A549 (cell line): ENCODE measurements at regions not wholly inside any gene's neighbourhood (a gene's known extent, or its start where the extent isn't known, plus 50 kb on each side); places are given as distances from the start of the nearest gene placed in this dataset.

ENCODE experiments used
- ATAC-seq, 2 experiments: fragments of 200-7000 bp in 1 of 2; fragments of >200 bp in 1 of 2; cut with Nextera tagmentation in 1 of 2; cut with Tn5 transposase in 1 of 2; 3 replicates each; pipeline versions ENCODE4 v1.8.0 to v1.9.1; 2018 to 2020; ENCODE audit warnings: mild to moderate bottlenecking in 1 of 2, moderate library complexity in 1 of 2
- CTCF ChIA-PET: fragments of 300-600 bp; sonication (Branson Sonifier 250); formaldehyde crosslinking; extraction: SDS; loops from one replicate; lab custom pipeline; 2021; ENCODE audit warnings: antibody characterized with exemption, inconsistent platforms; lab: Yijun Ruan, JAX
- POLR2A ChIA-PET: fragments of 350-600 bp; formaldehyde crosslinking; extraction: SDS; loops from one replicate; lab custom pipeline; 2021; ENCODE audit warnings: antibody characterized with exemption, inconsistent platforms; lab: Yijun Ruan, JAX
- DNase-seq, 2 experiments: peaks; one replicate each; pipeline versions ENCODE4 v3.0.0 to v3.0.0-alpha.2; 2011 to 2016; ENCODE audit warnings: low read depth in 1 of 2, low spot score in 1 of 2
- FAIRE-seq: peaks from 2 replicates; lab custom pipeline; 2011; peaks lifted over from hg19 to GRCh38; lab: Jason Lieb, UNC
- H3K27ac ChIP-seq, 2 experiments: fragments of >200 bp; sonication (Bioruptor Twin); formaldehyde crosslinking; 3 replicates each; pipeline ENCODE4 v1.5.1; 2016 to 2017
- H3K4me1 ChIP-seq: fragments of >200 bp; sonication (Bioruptor Twin); formaldehyde crosslinking; 3 replicates; pipeline ENCODE4 v1.6.1; 2016
- H3K4me2 ChIP-seq: fragments of >200 bp; sonication (Bioruptor Twin); formaldehyde crosslinking; 3 replicates; pipeline ENCODE4 v1.6.1; 2016
- H3K4me3 ChIP-seq: fragments of >200 bp; sonication (Bioruptor Twin); formaldehyde crosslinking; 3 replicates; pipeline ENCODE4 v1.5.1; 2016
- H3K9me3 ChIP-seq: fragments of >200 bp; sonication (Bioruptor Twin); formaldehyde crosslinking; 3 replicates; pipeline ENCODE4 v1.6.1; 2016
- CBX2 ChIP-seq: fragments of 200-600 bp; sonication (generic); IDR thresholded peaks from 2 replicates; pipeline ENCODE4 v1.6.1; 2016; ENCODE audit warnings: low read depth, mild to moderate bottlenecking, borderline replicate concordance
- EP300 ChIP-seq, 2 experiments: fragments of >200 bp; sonication (Bioruptor Twin); formaldehyde crosslinking; IDR thresholded peaks; 2 replicates in 1 of 2; 3 replicates in 1 of 2; pipeline ENCODE4 v1.6.1; 2016 to 2017
- NFE2L2 ChIP-seq: fragments of 150-350 bp; conservative IDR thresholded peaks from 2 replicates; pipeline ENCODE4 v1.6.1; 2014; ENCODE audit warnings: low read length
- NPAS2 ChIP-seq: fragments of 250-450 bp; sonication (Bioruptor Pico); IDR thresholded peaks from 2 replicates; pipeline ENCODE4 v1.8.0; 2022; ENCODE audit warnings: mild to moderate bottlenecking, moderate library complexity, borderline replicate concordance
- NR3C1 ChIP-seq: fragments of >200 bp; sonication (Bioruptor Twin); formaldehyde crosslinking; IDR thresholded peaks from 3 replicates; pipeline ENCODE4 v1.6.1; 2017
- RAD21 ChIP-seq, 2 experiments: fragments of >200 bp in 1 of 2; sonication (Bioruptor Twin) in 1 of 2; formaldehyde crosslinking in 1 of 2; IDR thresholded peaks in 1 of 2; conservative IDR thresholded peaks in 1 of 2; 2 replicates in 1 of 2; 3 replicates in 1 of 2; pipeline ENCODE4 v1.6.1; 2012 to 2018; ENCODE audit warnings: inconsistent platforms in 1 of 2
- RARB ChIP-seq: fragments of 250-450 bp; sonication (Bioruptor Pico); IDR thresholded peaks from 2 replicates; pipeline ENCODE4 v1.8.0; 2021; ENCODE audit warnings: mild to moderate bottlenecking, moderate library complexity
- RCOR1 ChIP-seq: fragments of 150-350 bp; IDR thresholded peaks from 2 replicates; pipeline ENCODE4 v1.6.1; 2014; ENCODE audit warnings: antibody characterized with exemption, low read length, low read depth
- SMC3 ChIP-seq: fragments of >200 bp; sonication (Bioruptor Twin); formaldehyde crosslinking; IDR thresholded peaks from 3 replicates; pipeline ENCODE4 v1.6.1; 2018; ENCODE audit warnings: inconsistent platforms
- ZSCAN20 ChIP-seq: fragments of 250-450 bp; sonication (Bioruptor Pico); IDR thresholded peaks from 2 replicates; pipeline ENCODE4 v1.8.0; 2022; ENCODE audit warnings: mild to moderate bottlenecking, moderate library complexity
- WGBS: methylation state at CpG from one replicate; pipeline ENCODE4 v1.1.6; 2017; ENCODE audit errors: missing lambda C conversion rate; 5-methylcytosine and 5-hydroxymethylcytosine counted together
- TF ChIP-seq, protein P1 (sequence below): fragments of >200 bp; sonication (Bioruptor Twin); formaldehyde crosslinking; IDR thresholded peaks from 3 replicates; pipeline ENCODE4 v1.6.1; 2016
- TF ChIP-seq, protein P2 (sequence below): fragments of 150-350 bp; IDR thresholded peaks from 2 replicates; pipeline ENCODE4 v1.6.1; 2014; ENCODE audit warnings: low read depth, mild to moderate bottlenecking, low read length
- TF ChIP-seq, protein P3 (sequence below): IDR thresholded peaks from 2 replicates; pipeline ENCODE4 v1.6.1; 2012
- TF ChIP-seq, protein P4 (sequence below): IDR thresholded peaks from 2 replicates; pipeline ENCODE4 v1.6.1; 2012
- TF ChIP-seq, protein P5 (sequence below): fragments of >200 bp; sonication (Bioruptor Twin); formaldehyde crosslinking; IDR thresholded peaks from 3 replicates; pipeline ENCODE4 v1.5.1; 2016
- TF ChIP-seq, protein P6 (sequence below): fragments of 250-450 bp; sonication (Bioruptor Pico); IDR thresholded peaks from 2 replicates; pipeline ENCODE4 v1.5.0; 2021; ENCODE audit warnings: mild to moderate bottlenecking, moderate library complexity, borderline replicate concordance

DNA sequence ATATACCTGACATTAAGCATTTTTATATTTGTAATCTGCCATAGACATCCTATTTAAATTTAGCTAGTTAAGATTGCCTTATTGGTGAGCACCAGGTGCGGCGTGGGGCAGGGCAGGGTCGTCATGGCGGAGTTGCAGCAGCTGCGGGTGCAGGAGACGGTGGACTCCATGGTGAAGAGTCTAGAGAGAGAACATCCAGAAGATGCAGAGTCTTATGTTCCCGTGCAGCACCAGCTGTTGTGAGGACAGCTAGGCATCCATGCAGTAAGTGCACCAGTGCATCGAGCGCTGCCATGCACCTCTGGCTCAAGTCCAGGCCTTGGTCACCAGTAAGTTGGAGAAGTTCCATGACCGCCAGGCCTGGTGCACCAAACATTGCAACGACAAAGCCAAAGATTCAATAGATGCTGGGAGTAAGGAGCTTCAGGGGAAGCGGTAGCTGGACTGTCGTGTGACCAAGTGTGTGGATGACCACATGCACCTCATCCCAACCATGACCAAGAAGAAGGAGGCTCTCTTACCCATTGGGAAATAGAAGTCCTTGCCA lies 586.2 kb downstream of the CD109 start:
- WGBS: 80% methylated on average over 12 of the region's 13 CpGs
- CTCF ChIA-PET: no interaction called here
- H3K4me2 ChIP-seq: no peak overlapping the region
- POLR2A ChIA-PET: no interaction called here
- no peak for TF ChIP-seq RAD21 (conservative IDR thresholded peaks at IDR 0.05 in 1 of 2, IDR thresholded peaks at IDR 0.05 in 1 of 2)
- TF ChIP-seq NR3C1: no peak
- TF ChIP-seq, protein P1, sequence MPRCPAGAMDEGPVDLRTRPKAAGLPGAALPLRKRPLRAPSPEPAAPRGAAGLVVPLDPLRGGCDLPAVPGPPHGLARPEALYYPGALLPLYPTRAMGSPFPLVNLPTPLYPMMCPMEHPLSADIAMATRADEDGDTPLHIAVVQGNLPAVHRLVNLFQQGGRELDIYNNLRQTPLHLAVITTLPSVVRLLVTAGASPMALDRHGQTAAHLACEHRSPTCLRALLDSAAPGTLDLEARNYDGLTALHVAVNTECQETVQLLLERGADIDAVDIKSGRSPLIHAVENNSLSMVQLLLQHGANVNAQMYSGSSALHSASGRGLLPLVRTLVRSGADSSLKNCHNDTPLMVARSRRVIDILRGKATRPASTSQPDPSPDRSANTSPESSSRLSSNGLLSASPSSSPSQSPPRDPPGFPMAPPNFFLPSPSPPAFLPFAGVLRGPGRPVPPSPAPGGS: no peak
- TF ChIP-seq, protein P2, sequence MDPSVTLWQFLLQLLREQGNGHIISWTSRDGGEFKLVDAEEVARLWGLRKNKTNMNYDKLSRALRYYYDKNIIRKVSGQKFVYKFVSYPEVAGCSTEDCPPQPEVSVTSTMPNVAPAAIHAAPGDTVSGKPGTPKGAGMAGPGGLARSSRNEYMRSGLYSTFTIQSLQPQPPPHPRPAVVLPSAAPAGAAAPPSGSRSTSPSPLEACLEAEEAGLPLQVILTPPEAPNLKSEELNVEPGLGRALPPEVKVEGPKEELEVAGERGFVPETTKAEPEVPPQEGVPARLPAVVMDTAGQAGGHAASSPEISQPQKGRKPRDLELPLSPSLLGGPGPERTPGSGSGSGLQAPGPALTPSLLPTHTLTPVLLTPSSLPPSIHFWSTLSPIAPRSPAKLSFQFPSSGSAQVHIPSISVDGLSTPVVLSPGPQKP: no peak
- TF ChIP-seq NPAS2 (CRISPR knock-in tag): no peak
- TF ChIP-seq, protein P3, sequence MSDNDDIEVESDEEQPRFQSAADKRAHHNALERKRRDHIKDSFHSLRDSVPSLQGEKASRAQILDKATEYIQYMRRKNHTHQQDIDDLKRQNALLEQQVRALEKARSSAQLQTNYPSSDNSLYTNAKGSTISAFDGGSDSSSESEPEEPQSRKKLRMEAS: no peak
- TF ChIP-seq CBX2: no peak
- TF ChIP-seq SMC3: no peak
- TF ChIP-seq, protein P4, sequence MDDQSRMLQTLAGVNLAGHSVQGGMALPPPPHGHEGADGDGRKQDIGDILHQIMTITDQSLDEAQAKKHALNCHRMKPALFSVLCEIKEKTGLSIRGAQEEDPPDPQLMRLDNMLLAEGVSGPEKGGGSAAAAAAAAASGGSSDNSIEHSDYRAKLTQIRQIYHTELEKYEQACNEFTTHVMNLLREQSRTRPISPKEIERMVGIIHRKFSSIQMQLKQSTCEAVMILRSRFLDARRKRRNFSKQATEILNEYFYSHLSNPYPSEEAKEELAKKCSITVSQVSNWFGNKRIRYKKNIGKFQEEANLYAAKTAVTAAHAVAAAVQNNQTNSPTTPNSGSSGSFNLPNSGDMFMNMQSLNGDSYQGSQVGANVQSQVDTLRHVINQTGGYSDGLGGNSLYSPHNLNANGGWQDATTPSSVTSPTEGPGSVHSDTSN: no peak
- TF ChIP-seq, protein P5, sequence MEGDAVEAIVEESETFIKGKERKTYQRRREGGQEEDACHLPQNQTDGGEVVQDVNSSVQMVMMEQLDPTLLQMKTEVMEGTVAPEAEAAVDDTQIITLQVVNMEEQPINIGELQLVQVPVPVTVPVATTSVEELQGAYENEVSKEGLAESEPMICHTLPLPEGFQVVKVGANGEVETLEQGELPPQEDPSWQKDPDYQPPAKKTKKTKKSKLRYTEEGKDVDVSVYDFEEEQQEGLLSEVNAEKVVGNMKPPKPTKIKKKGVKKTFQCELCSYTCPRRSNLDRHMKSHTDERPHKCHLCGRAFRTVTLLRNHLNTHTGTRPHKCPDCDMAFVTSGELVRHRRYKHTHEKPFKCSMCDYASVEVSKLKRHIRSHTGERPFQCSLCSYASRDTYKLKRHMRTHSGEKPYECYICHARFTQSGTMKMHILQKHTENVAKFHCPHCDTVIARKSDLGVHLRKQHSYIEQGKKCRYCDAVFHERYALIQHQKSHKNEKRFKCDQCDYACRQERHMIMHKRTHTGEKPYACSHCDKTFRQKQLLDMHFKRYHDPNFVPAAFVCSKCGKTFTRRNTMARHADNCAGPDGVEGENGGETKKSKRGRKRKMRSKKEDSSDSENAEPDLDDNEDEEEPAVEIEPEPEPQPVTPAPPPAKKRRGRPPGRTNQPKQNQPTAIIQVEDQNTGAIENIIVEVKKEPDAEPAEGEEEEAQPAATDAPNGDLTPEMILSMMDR: no peak
- TF ChIP-seq RCOR1: no peak
- TF ChIP-seq, protein P6, sequence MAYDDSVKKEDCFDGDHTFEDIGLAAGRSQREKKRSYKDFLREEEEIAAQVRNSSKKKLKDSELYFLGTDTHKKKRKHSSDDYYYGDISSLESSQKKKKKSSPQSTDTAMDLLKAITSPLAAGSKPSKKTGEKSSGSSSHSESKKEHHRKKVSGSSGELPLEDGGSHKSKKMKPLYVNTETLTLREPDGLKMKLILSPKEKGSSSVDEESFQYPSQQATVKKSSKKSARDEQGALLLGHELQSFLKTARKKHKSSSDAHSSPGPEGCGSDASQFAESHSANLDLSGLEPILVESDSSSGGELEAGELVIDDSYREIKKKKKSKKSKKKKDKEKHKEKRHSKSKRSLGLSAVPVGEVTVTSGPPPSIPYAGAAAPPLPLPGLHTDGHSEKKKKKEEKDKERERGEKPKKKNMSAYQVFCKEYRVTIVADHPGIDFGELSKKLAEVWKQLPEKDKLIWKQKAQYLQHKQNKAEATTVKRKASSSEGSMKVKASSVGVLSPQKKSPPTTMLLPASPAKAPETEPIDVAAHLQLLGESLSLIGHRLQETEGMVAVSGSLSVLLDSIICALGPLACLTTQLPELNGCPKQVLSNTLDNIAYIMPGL (CRISPR knock-in tag): no peak
- no peak for TF ChIP-seq ZSCAN20 (CRISPR knock-in tag)
- no peak for TF ChIP-seq EP300 (IDR thresholded peaks at IDR 0.05)
- no peaks in the 10 kb centered on the region for H3K4me1 ChIP-seq
- H3K9me3 ChIP-seq: no peaks in the 10 kb centered on the region
- no peak overlapping the region for H3K4me3 ChIP-seq
- no peak for ATAC-seq
- no peak for FAIRE-seq
- DNase-seq: no peak
- no peak overlapping the region for H3K27ac ChIP-seq

DNA sequence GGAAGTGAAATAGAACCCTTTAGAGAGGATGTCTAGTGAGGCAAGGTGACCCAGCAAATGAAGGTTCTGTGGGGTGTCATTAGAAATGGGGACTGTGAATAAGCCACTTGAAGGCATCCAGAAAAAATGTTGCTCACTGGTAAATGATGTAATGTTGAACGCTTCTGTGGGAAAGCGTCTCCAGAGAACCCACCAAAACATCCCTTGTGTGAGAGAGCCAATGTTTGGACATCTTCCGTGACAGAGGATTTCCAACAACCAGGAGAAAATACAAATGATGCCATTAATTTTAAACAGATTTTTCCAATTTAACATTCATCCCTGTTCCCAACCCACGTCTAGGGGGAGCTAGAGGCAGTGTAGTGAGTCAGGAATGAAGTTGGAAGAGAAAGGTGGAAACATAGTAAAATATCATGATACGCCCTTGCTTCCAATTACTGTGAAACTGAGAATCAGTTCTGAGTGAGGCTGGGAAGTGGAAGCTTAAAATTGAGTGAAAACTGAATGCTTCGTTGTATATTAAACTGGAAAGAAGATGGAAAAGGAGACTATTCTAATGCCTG lies 584.2 kb downstream of the CD109 start:
- 53% methylated on average over 6 of the region's 6 CpGs for WGBS
- no peak overlapping the region for H3K4me2 ChIP-seq
- no peaks in the 10 kb centered on the region for H3K4me1 ChIP-seq
- no peak overlapping the region for H3K27ac ChIP-seq
- peak in 1 of 2 experiments; percentile 4 for DNase-seq
- ChIA-PET CTCF (interaction anchor here (1.2 kb wide), 1 partner anchor 10 kb away, joined by 3 read pairs; no protein-coding TSS in a partner anchor), POLR2A (no interaction called here)
- H3K9me3 ChIP-seq: no peaks in the 10 kb centered on the region
- no peak overlapping the region for H3K4me3 ChIP-seq
- TF ChIP-seq RARB (CRISPR knock-in tag) (no peak), RAD21 (conservative IDR thresholded peaks at IDR 0.05 in 1 of 2, IDR thresholded peaks at IDR 0.05 in 1 of 2) (peak in 1 of 2 experiments; percentile 36; a peak in 2 of 5 replicates), NFE2L2 (no peak)
- TF ChIP-seq, protein P3: no peak
- TF ChIP-seq, protein P5: 0 out of 3 replicates have a peak, but pooled peaks have one; percentile 10
- TF ChIP-seq, protein P4: no peak
- ATAC-seq: no peak; a peak in 1 of 6 replicates
- no peak for FAIRE-seq
